ENCODE measurements at regions not wholly inside any gene's neighbourhood (a gene's known extent, or its start where the extent isn't known, plus 50 kb on each side); places are given as distances from the start of the nearest gene placed in this dataset.

DNA sequence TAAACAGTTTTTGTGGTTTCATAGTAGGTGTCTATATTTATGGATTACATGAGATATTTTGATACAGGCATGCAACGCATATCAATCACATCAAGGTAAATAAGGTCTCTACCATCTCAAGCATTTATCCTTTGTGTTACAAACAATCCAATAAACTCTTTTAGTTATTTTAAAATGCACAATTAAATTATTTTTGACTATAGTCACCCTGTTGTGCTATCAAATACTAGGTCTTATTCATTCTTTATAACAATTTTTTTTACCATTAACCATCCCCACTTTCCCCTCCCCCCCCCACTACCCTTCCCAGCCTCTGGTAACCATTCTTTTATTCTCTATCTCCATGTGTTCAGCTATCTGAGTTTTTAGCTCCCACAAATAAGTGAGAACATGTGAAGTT lies 175.7 kb upstream of the FBXO33 start:
- intact Hi-C loops (cut with micrococcal nuclease) = no loop called here
- Histone ChIP-seq H3K4me2 (replicated peaks; ENCODE audit: extremely low read depth, low read length, poor library complexity, severe bottlenecking) (no peak overlapping the region), H3K4me1 (ENCODE audit: control insufficient read depth in 1 of 2, insufficient read depth in 2 of 2, low read length in 2 of 2) (no peaks in the 10 kb centered on the region), H3K4me3 (replicated peaks in 1 of 3; ENCODE audit: low read depth in 2 of 3, low read length in 3 of 3) (no peak overlapping the region), H4K20me1 (ENCODE audit: insufficient read depth, low read length) (no peaks in the 10 kb centered on the region), H3K9me3 (replicated peaks in 1 of 2; ENCODE audit: control insufficient read depth in 1 of 2, insufficient read depth in 1 of 2, low read length in 2 of 2) (peaks cover 0 to 5% of the 10 kb centered on the region in 2 donors), H3K27ac (ENCODE audit: low read depth in 1 of 2, low read length in 2 of 2) (no peak overlapping the region), H2AFZ (ENCODE audit: insufficient read depth, low read depth, low read length, poor library complexity, severe bottlenecking) (no peak overlapping the region), H3K9ac (ENCODE audit: insufficient read depth, low read length, poor library complexity, severe bottlenecking) (no peak overlapping the region), H3K36me3 (replicated peaks in 1 of 2; ENCODE audit: control insufficient read depth in 1 of 2, insufficient read depth in 2 of 2, low read length in 2 of 2) (no peaks in the 10 kb centered on the region), H3K27me3 (ENCODE audit: control insufficient read depth in 2 of 2, insufficient read depth in 2 of 2, low read length in 2 of 2) (no peaks in the 10 kb centered on the region), H3K79me2 (ENCODE audit: insufficient read depth, low read length) (no peaks in the 10 kb centered on the region)
- Mint-ChIP-seq H3K4me3 (no peak overlapping the region), H3K36me3 (no peaks in the 10 kb centered on the region), H3K27ac (no peak overlapping the region), H3K4me1 (no peaks in the 10 kb centered on the region), H3K9me3 (peaks cover 2 to 13% (median 7%) of the 10 kb centered on the region in 7 donors), H3K27me3 (ENCODE audit: low read depth in 3 of 3) (peaks cover 0 to 1% (median 1%) of the 10 kb centered on the region in 3 donors)
- DNase-seq = no peak
- TF ChIP-seq, protein P1, sequence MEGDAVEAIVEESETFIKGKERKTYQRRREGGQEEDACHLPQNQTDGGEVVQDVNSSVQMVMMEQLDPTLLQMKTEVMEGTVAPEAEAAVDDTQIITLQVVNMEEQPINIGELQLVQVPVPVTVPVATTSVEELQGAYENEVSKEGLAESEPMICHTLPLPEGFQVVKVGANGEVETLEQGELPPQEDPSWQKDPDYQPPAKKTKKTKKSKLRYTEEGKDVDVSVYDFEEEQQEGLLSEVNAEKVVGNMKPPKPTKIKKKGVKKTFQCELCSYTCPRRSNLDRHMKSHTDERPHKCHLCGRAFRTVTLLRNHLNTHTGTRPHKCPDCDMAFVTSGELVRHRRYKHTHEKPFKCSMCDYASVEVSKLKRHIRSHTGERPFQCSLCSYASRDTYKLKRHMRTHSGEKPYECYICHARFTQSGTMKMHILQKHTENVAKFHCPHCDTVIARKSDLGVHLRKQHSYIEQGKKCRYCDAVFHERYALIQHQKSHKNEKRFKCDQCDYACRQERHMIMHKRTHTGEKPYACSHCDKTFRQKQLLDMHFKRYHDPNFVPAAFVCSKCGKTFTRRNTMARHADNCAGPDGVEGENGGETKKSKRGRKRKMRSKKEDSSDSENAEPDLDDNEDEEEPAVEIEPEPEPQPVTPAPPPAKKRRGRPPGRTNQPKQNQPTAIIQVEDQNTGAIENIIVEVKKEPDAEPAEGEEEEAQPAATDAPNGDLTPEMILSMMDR (IDR thresholded peaks at IDR 0.05) = no peak
- WGBS (ENCODE audit: insufficient coverage) = no CpG with 5 or more reads among the region's 1 CpG

DNA sequence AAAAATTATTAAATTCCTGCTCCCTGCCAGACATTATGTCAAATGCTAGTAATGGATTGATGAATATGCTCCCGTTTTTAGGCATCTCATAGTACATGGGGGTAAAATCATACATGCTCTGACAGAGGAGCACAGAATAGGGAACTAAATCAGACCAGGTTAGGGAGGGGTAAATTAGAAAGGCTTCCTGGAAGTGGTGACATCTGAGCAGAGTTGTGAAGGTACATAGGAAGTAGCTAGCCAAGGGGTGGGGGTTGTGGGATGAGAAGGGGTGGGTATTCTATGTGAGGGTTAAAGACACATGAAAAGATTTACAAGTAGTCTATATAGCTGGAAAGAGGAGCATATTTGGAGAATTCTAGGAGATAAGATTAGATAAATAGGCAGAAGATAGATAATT lies 171.7 kb upstream of the FBXO33 start:
- Histone ChIP-seq H3K27me3 (ENCODE audit: control insufficient read depth in 2 of 2, insufficient read depth in 2 of 2, low read length in 2 of 2) (no peaks in the 10 kb centered on the region), H3K9ac (ENCODE audit: insufficient read depth, low read length, poor library complexity, severe bottlenecking) (no peak overlapping the region), H3K27ac (ENCODE audit: low read depth in 1 of 2, low read length in 2 of 2) (no peak overlapping the region), H3K9me3 (replicated peaks in 1 of 2; ENCODE audit: control insufficient read depth in 1 of 2, insufficient read depth in 1 of 2, low read length in 2 of 2) (peaks cover 0 to 5% of the 10 kb centered on the region in 2 donors), H3K4me2 (replicated peaks; ENCODE audit: extremely low read depth, low read length, poor library complexity, severe bottlenecking) (no peak overlapping the region), H4K20me1 (ENCODE audit: insufficient read depth, low read length) (no peaks in the 10 kb centered on the region), H3K4me3 (replicated peaks in 1 of 3; ENCODE audit: low read depth in 2 of 3, low read length in 3 of 3) (no peak overlapping the region), H2AFZ (ENCODE audit: insufficient read depth, low read depth, low read length, poor library complexity, severe bottlenecking) (no peak overlapping the region), H3K79me2 (ENCODE audit: insufficient read depth, low read length) (no peaks in the 10 kb centered on the region), H3K4me1 (ENCODE audit: control insufficient read depth in 1 of 2, insufficient read depth in 2 of 2, low read length in 2 of 2) (no peaks in the 10 kb centered on the region), H3K36me3 (replicated peaks in 1 of 2; ENCODE audit: control insufficient read depth in 1 of 2, insufficient read depth in 2 of 2, low read length in 2 of 2) (no peaks in the 10 kb centered on the region)
- 100% methylated on average over 1 of the region's 1 CpG for WGBS (ENCODE audit: insufficient coverage)
- no peak overlapping the region for H3K27ac Mint-ChIP-seq
- DNase-seq = no peak
- H3K27me3 Mint-ChIP-seq (ENCODE audit: low read depth in 3 of 3) = peaks cover 0 to 1% (median 1%) of the 10 kb centered on the region in 3 donors
- H3K36me3 Mint-ChIP-seq = no peaks in the 10 kb centered on the region
- H3K4me1 Mint-ChIP-seq = no peaks in the 10 kb centered on the region
- intact Hi-C loops (cut with micrococcal nuclease) = no loop called here
- H3K9me3 Mint-ChIP-seq = peaks cover 5 to 16% (median 10%) of the 10 kb centered on the region in 7 donors
- TF ChIP-seq, protein P1 (IDR thresholded peaks at IDR 0.05) = no peak
- H3K4me3 Mint-ChIP-seq = no peak overlapping the region
